ENCODE measurements at regions not wholly inside any gene's neighbourhood (a gene's known extent, or its start where the extent isn't known, plus 50 kb on each side); places are given as distances from the start of the nearest gene placed in this dataset.
"Not testable (repeated sequence)": the region's sequence is repeated elsewhere in the genome, so short reads cannot be mapped to it uniquely, and the experiment has no call there.

DNA sequence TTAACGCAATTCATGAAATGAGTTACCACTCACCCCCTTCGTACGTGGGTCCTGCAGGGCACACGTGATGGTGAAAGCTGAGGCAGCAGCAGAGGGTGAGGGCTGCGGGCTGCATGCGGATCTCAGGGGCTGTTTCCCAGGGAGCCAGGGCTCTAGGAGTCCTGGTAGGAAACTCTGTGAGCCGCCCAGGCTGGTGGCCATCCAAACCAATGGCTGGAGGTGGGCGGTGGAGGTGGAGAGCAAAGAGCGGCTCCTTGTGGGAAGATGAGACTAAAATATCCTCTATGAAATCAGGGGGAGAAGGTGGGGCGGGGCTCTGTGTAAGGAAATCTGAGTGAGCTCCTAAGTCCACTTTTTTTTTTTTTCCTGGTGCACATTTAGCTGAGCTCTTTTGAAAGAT lies 120.1 kb upstream of the SLC1A4 start:
- WGBS = 82% methylated on average over 10 of the region's 10 CpGs
- Histone ChIP-seq H3K4me3 (ENCODE audit: low read depth, low read length) (no peak overlapping the region), H3K27ac (ENCODE audit: low read depth) (no peak overlapping the region), H3K36me3 (ENCODE audit: insufficient read depth) (no peaks in the 10 kb centered on the region), H3K4me1 (ENCODE audit: insufficient read depth) (no peaks in the 10 kb centered on the region)
- DNase-seq (ENCODE audit: extremely low spot score) = no peak

DNA sequence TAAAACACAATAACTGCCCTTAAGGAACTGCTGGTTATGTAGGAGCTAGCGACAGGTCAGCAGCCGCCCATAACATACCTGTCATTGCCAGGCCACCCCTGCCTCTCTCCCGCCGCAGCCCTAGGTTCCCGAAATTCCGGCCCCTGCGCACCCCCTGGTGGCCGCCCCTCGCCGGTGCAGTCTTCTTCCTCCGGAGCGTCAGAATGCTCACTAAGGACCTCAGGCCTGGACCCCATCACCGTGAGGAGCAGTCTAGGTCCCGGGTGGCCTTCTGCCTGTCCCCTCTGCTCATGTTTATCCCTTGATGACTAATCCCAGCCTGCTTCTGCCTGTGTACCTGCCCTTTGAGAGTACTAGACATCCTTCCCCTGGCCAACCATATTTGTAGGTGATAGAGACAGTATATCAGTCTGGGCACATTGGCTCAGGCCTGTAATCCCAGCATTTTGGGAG lies 115.7 kb upstream of the SLC1A4 start:
- no peak overlapping the region for H3K4me3 ChIP-seq (ENCODE audit: low read depth, low read length)
- no peaks in the 10 kb centered on the region for H3K4me1 ChIP-seq (ENCODE audit: insufficient read depth)
- no peaks in the 10 kb centered on the region for H3K36me3 ChIP-seq (ENCODE audit: insufficient read depth)
- no peak for DNase-seq (ENCODE audit: extremely low spot score)
- 1% methylated on average over 14 of the region's 14 CpGs for WGBS
- H3K27ac ChIP-seq (ENCODE audit: low read depth) = no peak overlapping the region

DNA sequence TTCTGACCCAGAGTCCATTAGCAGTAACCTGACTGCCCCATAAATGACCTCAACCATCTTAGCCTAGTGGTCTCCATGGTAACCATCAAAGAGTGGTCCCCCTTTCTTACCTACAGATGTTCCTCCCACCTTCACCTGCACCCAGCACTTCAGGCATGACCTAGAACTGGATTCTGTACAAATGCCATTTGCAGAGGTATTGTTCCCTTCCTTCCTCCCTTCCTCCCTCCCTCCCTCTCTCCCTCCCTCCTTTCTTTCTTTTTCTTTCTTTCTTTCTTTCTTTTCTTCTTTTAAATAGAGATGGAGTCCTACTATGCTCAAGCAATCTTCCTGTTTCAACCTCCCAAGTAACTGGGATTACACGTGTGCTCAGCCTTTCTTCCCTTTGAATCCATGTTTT lies 114.6 kb upstream of the SLC1A4 start:
- no peak for DNase-seq (ENCODE audit: extremely low spot score)
- Histone ChIP-seq H3K27ac (ENCODE audit: low read depth) (no peak overlapping the region), H3K4me3 (ENCODE audit: low read depth, low read length) (no peak overlapping the region), H3K36me3 (ENCODE audit: insufficient read depth) (no peaks in the 10 kb centered on the region), H3K4me1 (ENCODE audit: insufficient read depth) (no peaks in the 10 kb centered on the region)
- WGBS = 82% methylated on average over 1 of the region's 1 CpG

DNA sequence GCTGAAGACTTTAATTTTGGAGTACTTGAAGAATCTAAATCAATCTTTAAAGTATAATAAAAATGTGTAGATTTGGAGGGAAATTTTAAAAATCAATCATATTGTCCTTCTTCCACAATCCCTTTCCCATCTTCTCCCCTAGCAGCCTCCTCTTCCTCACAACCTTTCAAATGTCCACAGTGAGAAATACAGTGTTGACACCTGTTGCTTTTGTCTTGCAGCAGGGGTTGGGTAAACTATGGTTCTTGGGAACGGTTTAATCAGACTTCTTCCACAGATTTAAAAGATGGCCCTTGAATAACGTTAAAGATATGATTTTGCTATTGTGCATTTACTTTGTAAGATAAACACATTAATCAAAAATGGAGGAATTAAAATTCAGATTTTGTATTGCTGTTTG lies 113.8 kb upstream of the SLC1A4 start:
- WGBS = 57% methylated on average over 2 of the region's 2 CpGs
- Histone ChIP-seq H3K27ac (ENCODE audit: low read depth) (no peak overlapping the region), H3K4me3 (ENCODE audit: low read depth, low read length) (no peak overlapping the region), H3K36me3 (ENCODE audit: insufficient read depth) (no peaks in the 10 kb centered on the region), H3K4me1 (ENCODE audit: insufficient read depth) (no peaks in the 10 kb centered on the region)
- DNase-seq (ENCODE audit: extremely low spot score) = no peak

DNA sequence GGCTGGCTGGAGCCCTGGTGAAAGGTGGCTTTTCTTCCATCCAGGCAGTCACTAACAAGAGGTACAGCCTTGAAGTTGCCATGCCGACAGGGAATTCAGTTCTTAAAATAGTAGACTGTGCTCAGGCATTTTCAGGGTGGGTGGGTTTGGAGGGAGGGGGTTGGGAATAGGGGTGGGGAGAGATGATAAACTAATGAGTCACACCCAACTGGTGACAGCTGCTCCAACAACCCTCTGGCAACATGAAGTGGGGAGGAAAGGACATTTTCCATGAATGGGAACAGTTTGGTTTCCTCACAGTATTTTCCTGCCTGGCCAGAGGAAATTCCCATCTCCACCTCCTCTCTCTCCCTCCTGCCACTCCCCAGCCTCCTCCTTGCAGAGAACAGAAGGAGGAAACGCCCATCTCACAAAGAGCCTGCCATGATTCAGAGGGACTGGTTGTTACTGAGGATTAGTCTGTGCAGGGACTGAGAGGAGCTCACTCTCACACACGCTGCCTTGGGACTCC lies 113.0 kb upstream of the SLC1A4 start:
- H3K36me3 ChIP-seq (ENCODE audit: insufficient read depth) = no peaks in the 10 kb centered on the region
- DNase-seq (ENCODE audit: extremely low spot score) = no peak
- H3K4me3 ChIP-seq (ENCODE audit: low read depth, low read length) = no peak overlapping the region
- no peaks in the 10 kb centered on the region for H3K4me1 ChIP-seq (ENCODE audit: insufficient read depth)
- no peak overlapping the region for H3K27ac ChIP-seq (ENCODE audit: low read depth)
- WGBS = 17% methylated on average over 3 of the region's 3 CpGs

DNA sequence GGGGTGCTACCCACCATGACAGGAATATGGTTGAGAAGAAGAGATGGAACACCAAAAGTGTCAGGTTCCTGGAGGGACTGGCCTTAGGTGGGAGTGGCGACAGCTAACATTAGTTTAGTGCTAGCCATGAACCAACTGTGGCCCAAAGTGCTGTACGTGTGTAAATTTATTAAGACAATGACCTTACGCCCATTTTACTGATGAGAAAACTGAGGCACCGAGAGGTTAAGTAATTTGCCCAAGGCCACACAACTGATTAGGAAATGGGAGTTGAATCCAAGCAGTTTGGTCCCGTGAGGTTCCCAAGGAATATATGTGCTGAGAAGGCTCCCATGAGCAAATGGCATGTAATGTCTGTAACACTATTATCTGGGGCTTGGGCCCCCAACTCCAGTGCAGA lies 109.5 kb upstream of the SLC1A4 start:
- no peak overlapping the region for H3K27ac ChIP-seq (ENCODE audit: low read depth)
- no peaks in the 10 kb centered on the region for H3K4me1 ChIP-seq (ENCODE audit: insufficient read depth)
- H3K4me3 ChIP-seq (ENCODE audit: low read depth, low read length) = no peak overlapping the region
- WGBS = 89% methylated on average over 5 of the region's 5 CpGs
- DNase-seq (ENCODE audit: extremely low spot score) = no peak
- no peaks in the 10 kb centered on the region for H3K36me3 ChIP-seq (ENCODE audit: insufficient read depth)

DNA sequence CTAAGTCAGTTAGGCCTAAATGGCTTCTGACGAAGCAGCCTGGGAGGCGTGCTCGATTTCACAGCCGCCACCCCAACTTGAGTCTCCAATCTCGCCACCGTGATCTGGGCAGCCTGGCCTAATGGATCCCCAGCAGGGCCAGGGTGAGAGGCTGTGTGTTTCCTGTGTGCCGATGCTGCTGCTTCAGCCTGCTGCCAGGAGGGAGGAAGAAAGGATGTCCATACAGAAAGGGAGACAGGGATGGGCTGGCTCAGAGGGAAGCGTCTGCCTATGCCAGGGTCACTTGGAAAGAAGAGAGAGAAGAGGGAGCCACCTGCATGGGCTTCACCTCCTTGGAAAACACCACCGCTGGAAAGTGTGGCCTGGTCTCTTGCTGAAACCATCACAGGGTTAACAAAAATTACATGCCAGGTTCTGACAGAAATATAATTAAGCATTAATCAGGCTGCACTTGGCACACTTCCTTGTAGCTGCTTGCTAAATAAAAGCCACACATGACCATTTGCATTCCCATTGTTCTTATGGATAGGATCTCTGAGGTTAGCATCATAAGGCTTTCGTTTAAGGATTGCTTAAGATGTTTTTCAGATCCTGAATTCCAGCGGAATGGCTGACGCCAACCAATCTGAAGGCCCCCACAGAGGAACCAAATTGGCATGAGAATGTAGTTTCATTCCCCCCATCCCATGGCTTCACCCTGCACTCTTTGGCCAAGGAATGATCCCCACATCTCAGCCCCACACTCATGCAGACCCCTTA lies 108.8 kb upstream of the SLC1A4 start:
- Histone ChIP-seq H3K4me1 (ENCODE audit: insufficient read depth) (no peaks in the 10 kb centered on the region), H3K36me3 (ENCODE audit: insufficient read depth) (no peaks in the 10 kb centered on the region), H3K27ac (ENCODE audit: low read depth) (no peak overlapping the region), H3K4me3 (ENCODE audit: low read depth, low read length) (no peak overlapping the region)
- 80% methylated on average over 12 of the region's 12 CpGs for WGBS
- no peak for DNase-seq (ENCODE audit: extremely low spot score)

DNA sequence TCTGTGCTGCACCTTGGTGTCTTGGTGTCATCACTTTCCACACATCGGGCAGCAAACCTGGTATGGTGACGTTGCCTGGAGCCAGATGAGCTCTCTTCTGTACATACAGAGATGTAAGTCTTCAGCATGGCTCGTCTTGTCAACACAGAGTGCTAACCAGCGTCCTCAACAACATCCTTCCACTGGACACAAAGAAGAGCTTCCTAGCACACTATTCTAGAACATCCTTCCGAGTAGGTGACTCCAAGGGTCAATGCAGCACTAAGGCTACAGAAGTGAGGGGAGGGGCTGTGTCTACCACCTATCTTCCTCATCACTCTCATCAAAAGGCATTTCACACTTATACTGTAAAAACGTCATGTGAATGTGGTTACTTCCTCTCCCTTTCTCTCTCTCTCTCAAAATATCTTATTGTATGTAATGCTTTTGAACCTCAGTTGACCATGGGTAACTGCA lies 108.1 kb upstream of the SLC1A4 start:
- Histone ChIP-seq H3K4me1 (ENCODE audit: insufficient read depth) (no peaks in the 10 kb centered on the region), H3K36me3 (ENCODE audit: insufficient read depth) (no peaks in the 10 kb centered on the region), H3K27ac (ENCODE audit: low read depth) (no peak overlapping the region), H3K4me3 (ENCODE audit: low read depth, low read length) (no peak overlapping the region)
- WGBS = 84% methylated on average over 6 of the region's 6 CpGs
- DNase-seq (ENCODE audit: extremely low spot score) = no peak

DNA sequence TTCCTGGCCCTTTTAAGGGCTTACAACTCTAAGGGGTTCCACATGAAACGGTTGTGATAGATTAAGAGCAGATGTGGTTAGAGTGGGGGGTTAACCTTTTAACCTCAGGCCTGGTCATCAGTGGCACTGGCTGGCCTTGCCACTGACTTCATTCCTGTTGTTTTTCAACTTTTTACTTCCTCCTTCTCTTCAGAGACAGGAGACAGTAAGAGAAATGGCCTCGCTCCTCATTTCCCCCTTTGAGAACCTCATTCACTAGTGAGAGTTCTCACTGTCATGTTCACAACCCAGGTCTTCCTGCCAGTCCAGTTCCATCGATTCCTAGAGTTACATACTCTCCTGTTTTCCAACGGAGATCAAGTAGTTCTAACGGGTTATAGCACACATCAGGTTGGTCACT lies 101.6 kb upstream of the SLC1A4 start:
- WGBS = 89% methylated on average over 5 of the region's 5 CpGs

DNA sequence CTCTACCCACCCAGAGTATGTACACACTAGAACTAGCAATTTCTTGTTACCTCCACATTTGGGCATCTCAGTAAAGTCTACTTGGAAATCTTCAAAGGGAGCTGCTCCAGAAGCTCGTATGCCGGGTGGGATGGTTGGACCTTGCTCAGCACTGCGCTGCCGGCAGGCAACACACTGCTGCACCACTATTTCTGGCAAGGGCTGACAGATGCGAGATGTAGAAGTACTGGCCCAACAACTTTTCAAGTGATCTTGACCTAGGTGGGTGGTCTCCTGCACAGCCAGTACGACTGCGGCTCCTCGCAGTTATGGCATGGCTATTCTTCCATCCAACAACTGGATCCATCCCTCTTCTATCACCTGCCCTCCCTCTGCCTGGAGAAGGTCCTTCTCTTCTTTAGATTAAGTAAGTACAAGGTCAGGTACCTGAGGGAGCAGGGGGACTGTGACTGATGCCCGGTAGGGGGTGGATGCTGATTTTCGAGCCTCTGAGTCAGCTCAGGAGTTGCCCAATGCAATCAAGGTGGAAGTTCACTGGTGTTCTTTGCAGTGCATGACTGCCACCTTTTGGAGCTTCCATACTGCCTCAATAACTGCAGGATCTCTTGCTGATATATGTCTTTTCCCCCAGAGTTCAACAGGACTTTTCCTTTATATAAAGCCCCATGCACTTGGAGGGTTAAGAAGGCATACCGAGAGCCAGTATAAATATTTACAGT lies 100.4 kb upstream of the SLC1A4 start:
- DNase-seq (ENCODE audit: extremely low spot score) = no peak
- Histone ChIP-seq H3K4me1 (ENCODE audit: insufficient read depth) (no peaks in the 10 kb centered on the region), H3K27ac (ENCODE audit: low read depth) (no peak overlapping the region), H3K36me3 (ENCODE audit: insufficient read depth) (no peaks in the 10 kb centered on the region), H3K4me3 (ENCODE audit: low read depth, low read length) (no peak overlapping the region)
- WGBS = 75% methylated on average over 11 of the region's 11 CpGs

More for the DNA sequence above, 101.6 kb upstream of the SLC1A4 start:
- H3K4me1 ChIP-seq (ENCODE audit: insufficient read depth) = no peaks in the 10 kb centered on the region
- no peaks in the 10 kb centered on the region for H3K36me3 ChIP-seq (ENCODE audit: insufficient read depth)
- H3K4me3 ChIP-seq (ENCODE audit: low read depth, low read length) = no peak overlapping the region
- no peak for DNase-seq (ENCODE audit: extremely low spot score)
- H3K27ac ChIP-seq (ENCODE audit: low read depth) = no peak overlapping the region

DNA sequence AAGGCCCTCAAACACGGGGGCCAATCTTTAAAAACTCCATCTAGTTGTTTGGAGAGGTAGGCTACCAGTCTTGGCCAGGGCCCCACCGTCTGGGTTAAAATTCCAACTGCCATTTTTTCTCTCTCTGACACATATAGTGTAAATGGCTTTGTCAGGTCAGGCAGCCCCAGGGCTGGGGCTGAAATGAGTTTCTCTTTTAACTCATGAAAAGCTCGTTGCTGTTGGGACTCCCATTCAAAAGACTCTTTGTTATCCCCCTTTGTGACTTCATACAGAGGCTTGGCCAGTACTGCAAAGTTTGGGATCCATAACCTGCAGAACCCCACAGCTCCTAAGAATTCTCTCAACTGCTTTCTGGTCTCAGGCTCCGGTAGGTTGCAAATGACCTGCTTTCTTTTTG lies 99.4 kb upstream of the SLC1A4 start:
- WGBS = 82% methylated on average over 4 of the region's 4 CpGs
- no peak overlapping the region for H3K4me3 ChIP-seq (ENCODE audit: low read depth, low read length)
- no peaks in the 10 kb centered on the region for H3K4me1 ChIP-seq (ENCODE audit: insufficient read depth)
- no peak for DNase-seq (ENCODE audit: extremely low spot score)
- no peak overlapping the region for H3K27ac ChIP-seq (ENCODE audit: low read depth)
- H3K36me3 ChIP-seq (ENCODE audit: insufficient read depth) = no peaks in the 10 kb centered on the region

DNA sequence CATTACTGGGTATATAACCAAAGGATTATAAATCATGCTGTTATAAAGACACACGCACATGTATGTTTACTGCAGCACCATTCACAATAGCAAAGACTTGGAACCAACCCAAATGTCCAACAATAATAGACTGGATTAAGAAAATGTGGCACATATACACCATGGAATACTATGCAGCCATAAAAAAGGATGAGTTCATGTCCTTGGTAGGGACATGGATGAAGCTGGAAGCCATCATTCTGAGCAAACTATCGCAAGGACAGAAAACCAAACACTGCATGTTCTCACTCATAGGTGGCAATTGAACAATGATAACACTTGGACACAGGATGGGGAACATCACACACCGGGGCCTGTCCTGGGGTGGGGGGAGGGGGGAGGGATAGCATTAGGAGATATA lies 92.6 kb upstream of the SLC1A4 start:
- H3K4me1 ChIP-seq (ENCODE audit: insufficient read depth); H3K36me3 ChIP-seq (ENCODE audit: insufficient read depth); H3K4me3 ChIP-seq (ENCODE audit: low read depth, low read length); DNase-seq (ENCODE audit: extremely low spot score); H3K27ac ChIP-seq (ENCODE audit: low read depth): not testable (repeated sequence)
- WGBS = 93% methylated on average over 3 of the region's 3 CpGs

DNA sequence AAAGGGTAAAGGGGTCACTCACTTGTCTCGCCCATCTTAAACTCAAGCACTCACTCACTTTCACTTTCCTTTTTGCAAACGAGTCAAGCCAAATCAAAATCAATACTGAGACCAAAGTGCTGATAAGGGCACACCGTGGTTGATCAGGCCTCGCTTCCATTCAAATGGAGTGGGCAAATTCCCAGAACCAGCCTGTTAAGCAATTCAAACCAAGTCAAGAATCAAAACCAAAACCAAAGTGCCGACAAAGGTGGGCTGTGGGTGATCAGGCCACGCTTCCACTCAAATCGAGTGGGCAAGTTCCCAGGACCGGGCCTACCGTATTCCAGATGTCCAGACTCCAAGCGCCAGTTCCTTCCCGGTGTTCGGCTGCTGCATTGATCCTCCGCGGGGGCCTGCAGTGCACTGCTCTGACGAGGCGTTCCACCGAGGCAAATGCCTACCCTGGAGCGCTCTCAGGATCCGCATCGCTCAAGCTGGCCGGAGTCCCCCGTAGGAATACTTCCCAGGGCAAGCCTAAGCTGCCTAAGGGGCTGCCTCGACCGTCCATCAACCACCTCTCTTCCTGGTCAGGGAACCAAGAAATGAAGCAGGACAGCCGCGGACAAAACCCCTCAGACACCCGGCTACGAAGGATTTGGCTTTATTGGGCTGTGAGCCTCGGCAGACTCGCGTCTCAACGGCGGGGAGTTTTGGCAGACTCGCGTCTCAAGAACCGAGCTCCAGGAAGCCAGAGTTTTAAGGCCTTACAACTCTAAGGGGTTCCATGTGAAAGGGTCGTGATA lies 89.9 kb upstream of the SLC1A4 start:
- Histone ChIP-seq H3K4me1 (ENCODE audit: insufficient read depth) (no peaks in the 10 kb centered on the region), H3K4me3 (ENCODE audit: low read depth, low read length) (no peak overlapping the region), H3K27ac (ENCODE audit: low read depth) (no peak overlapping the region), H3K36me3 (ENCODE audit: insufficient read depth) (no peaks in the 10 kb centered on the region)
- 87% methylated on average over 37 of the region's 37 CpGs for whole genome bisulfite sequencing
- DNase-seq (ENCODE audit: extremely low spot score) = no peak
